H1 (cell line): ENCODE measurements at regions not wholly inside any gene's neighbourhood (a gene's known extent, or its start where the extent isn't known, plus 50 kb on each side); places are given as distances from the start of the nearest gene placed in this dataset.

ENCODE experiments used
- BRCA1 ChIP-seq: IDR thresholded peaks from 2 replicates; pipeline ENCODE4 v1.6.1; 2012; ENCODE audit warnings: low read depth, low read length, improper control_type of control experiment
- CHD1 ChIP-seq: IDR thresholded peaks from 2 replicates; pipeline ENCODE4 v1.6.1; 2012; ENCODE audit warnings: low read depth, low read length, improper control_type of control experiment
- RNF2 ChIP-seq: fragments of 200-900, 300-1000 bp; sonication (generic); IDR thresholded peaks from 2 replicates; pipeline ENCODE4 v1.7.1; 2016; ENCODE audit warnings: borderline replicate concordance, low read depth, mild to moderate bottlenecking, antibody characterized with exemption, low read length; ENCODE audit not compliant: poor library complexity, severe bottlenecking; ENCODE audit errors: missing control alignments
- SAP30 ChIP-seq: fragments of 300-600 bp; sonication (generic); IDR thresholded peaks from 2 replicates; pipeline ENCODE4 v1.7.1; 2012; ENCODE audit warnings: low read length, moderate library complexity, mild to moderate bottlenecking, inconsistent platforms; ENCODE audit not compliant: insufficient read depth, insufficient replicate concordance

- TF ChIP-seq BRCA1, result no peak
- no peak for TF ChIP-seq SAP30
- TF ChIP-seq RNF2, result no peak
- no peak for TF ChIP-seq CHD1
- TF ChIP-seq, all 59 proteins: peak for 0
Observed at GRCh38 chr2:54392555-54393324, 63.4 kb upstream of the SPTBN1 start (continued).
